Sigmoid colon (tissue), 6 donors: ENCODE measurements at regions not wholly inside any gene's neighbourhood (a gene's known extent, or its start where the extent isn't known, plus 50 kb on each side); places are given as distances from the start of the nearest gene placed in this dataset.

Source experiments
- DNase-seq: peaks from one replicate; pipeline ENCODE4 v3.0.0-alpha.2; 2019
- H3K27ac ChIP-seq, 4 donors: fragments of 200-600 bp; sonication (generic); one replicate each; pipeline ENCODE4 v1.5.1; 2016 to 2019; ENCODE audit warnings: mild to moderate bottlenecking in 1 of 4
- H3K27me3 ChIP-seq, 3 donors: fragments of 200-600 bp; sonication (generic); one replicate each; pipeline ENCODE4 v1.5.1; 2019; ENCODE audit warnings: mild to moderate bottlenecking in 1 of 3
- H3K36me3 ChIP-seq, 4 donors: fragments of 200-600 bp; sonication (generic); one replicate each; pipeline ENCODE4 v1.5.1; 2016 to 2019
- H3K4me1 ChIP-seq, 4 donors: fragments of 200-600 bp; sonication (generic); one replicate each; pipeline ENCODE4 v1.5.1; 2017 to 2019
- H3K4me3 ChIP-seq, 4 donors: fragments of 200-600 bp; sonication (generic); one replicate each; pipeline ENCODE4 v1.5.1; 2017 to 2019; ENCODE audit warnings: mild to moderate bottlenecking in 2 of 4, moderate library complexity in 1 of 4
- H3K9me3 ChIP-seq, 4 donors: fragments of 200-600 bp in 3 of 4; sonication (generic) in 3 of 4; one replicate each; pipeline versions ENCODE4 v1.5.1 to v1.6.1; 2013 to 2019
- EP300 ChIP-seq, 4 donors: sonication (generic); formaldehyde crosslinking; IDR thresholded peaks; one replicate each; pipeline ENCODE4 v1.6.1; 2017; ENCODE audit warnings: antibody characterized with exemption in 4 of 4
- POLR2A ChIP-seq, 2 donors: fragments of 450-650 bp; IDR thresholded peaks; one replicate each; pipeline ENCODE4 v1.6.1; 2016; ENCODE audit warnings: antibody characterized with exemption in 2 of 2, mild to moderate bottlenecking in 2 of 2, moderate library complexity in 2 of 2
- POLR2AphosphoS5 ChIP-seq, 4 donors: sonication (generic); formaldehyde crosslinking; IDR thresholded peaks; one replicate each; pipeline ENCODE4 v1.6.1; 2017; ENCODE audit warnings: antibody characterized with exemption in 4 of 4
- WGBS, 2 donors: extraction: QIAGEN DNeasy Blood & Tissue Kit; methylation state at CpG; one replicate each; pipeline ENCODE4 v1.1.7; 2013; 5-methylcytosine and 5-hydroxymethylcytosine counted together
- intact Hi-C: fragments of 100-400 bp; cut with DNase I; formaldehyde crosslinking; loops from one replicate; pipeline ENCODE4 v1.15.1; 2023
- TF ChIP-seq, protein P1 (sequence below), 4 experiments: fragments of 450-650 bp in 3 of 4; fragments of 200-600 bp in 1 of 4; IDR thresholded peaks; one replicate each; pipeline ENCODE4 v1.5.1; 2016 to 2019; ENCODE audit warnings: antibody characterized with exemption in 4 of 4, mild to moderate bottlenecking in 3 of 4, moderate library complexity in 2 of 4
- donor health status: healthy with polysubstance abuse.
- donor health status: healthy.

DNA sequence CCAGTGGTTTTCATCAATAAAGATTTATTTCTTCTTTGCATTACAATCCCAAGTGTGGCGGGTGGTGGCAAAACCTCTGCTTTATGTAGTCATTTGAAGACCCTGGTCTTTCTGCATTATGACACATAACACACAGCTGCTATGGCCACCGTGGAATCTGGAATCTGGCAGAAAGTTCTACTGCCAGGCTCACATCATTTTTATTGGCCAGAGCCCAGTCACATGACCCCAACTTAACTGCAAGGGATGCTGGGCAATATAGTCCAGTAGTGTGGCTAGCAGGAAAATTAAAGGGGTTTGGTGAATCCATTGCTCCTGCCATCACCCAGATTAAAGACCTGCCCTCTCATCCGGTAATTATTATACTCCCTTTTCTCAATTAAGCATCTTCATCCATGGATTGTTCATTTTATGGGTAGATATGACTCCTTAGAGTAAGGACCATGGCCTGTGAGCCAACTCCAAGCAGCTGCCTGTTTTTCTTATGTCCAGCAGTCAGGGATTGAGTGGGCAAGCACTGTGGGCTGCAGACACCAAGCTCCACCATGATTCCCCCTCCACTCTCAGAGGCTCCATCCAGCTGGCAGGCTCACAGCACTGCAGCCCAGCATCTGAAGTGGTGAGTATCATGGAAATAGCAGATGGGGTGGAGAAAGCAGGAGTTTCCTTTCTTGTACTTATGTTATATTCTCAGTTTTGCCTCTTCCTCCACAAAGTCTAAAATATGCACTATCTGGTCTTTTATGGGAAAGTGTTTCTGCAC is 1030.7 kb downstream of the AACS start:
- TF ChIP-seq POLR2A (IDR thresholded peaks at IDR 0.05) (no peak), POLR2AphosphoS5 (IDR thresholded peaks at IDR 0.05) (no peak), EP300 (IDR thresholded peaks at IDR 0.05) (no peak)
- TF ChIP-seq, protein P1, sequence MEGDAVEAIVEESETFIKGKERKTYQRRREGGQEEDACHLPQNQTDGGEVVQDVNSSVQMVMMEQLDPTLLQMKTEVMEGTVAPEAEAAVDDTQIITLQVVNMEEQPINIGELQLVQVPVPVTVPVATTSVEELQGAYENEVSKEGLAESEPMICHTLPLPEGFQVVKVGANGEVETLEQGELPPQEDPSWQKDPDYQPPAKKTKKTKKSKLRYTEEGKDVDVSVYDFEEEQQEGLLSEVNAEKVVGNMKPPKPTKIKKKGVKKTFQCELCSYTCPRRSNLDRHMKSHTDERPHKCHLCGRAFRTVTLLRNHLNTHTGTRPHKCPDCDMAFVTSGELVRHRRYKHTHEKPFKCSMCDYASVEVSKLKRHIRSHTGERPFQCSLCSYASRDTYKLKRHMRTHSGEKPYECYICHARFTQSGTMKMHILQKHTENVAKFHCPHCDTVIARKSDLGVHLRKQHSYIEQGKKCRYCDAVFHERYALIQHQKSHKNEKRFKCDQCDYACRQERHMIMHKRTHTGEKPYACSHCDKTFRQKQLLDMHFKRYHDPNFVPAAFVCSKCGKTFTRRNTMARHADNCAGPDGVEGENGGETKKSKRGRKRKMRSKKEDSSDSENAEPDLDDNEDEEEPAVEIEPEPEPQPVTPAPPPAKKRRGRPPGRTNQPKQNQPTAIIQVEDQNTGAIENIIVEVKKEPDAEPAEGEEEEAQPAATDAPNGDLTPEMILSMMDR (IDR thresholded peaks at IDR 0.05) = no peak
- H3K4me1 ChIP-seq = no peaks in the 10 kb centered on the region
- WGBS, 2 donors = 79 to 81% methylated on average over 3 of the region's 3 CpGs
- H3K4me3 ChIP-seq = no peak overlapping the region
- no peaks in the 10 kb centered on the region for H3K27me3 ChIP-seq
- no peak for DNase-seq
- peaks cover 0 to 4% (median 0%) of the 10 kb centered on the region in 4 donors for H3K9me3 ChIP-seq
- intact Hi-C loops = no loop called here
- H3K36me3 ChIP-seq = no peaks in the 10 kb centered on the region
- H3K27ac ChIP-seq = no peak overlapping the region

- Histone ChIP-seq H3K9me3 (no peaks in the 10 kb centered on the region), H3K27me3 (no peaks in the 10 kb centered on the region), H3K4me3 (no peak overlapping the region), H3K36me3 (no peaks in the 10 kb centered on the region), H3K4me1 (peaks cover 0 to 3% (median 0%) of the 10 kb centered on the region in 4 donors), H3K27ac (no peak overlapping the region)
- no peak for TF ChIP-seq EP300 (IDR thresholded peaks at IDR 0.05)
- TF ChIP-seq POLR2AphosphoS5 (IDR thresholded peaks at IDR 0.05) = no peak
- no peak for TF ChIP-seq POLR2A (IDR thresholded peaks at IDR 0.05)
- TF ChIP-seq, protein P1 (IDR thresholded peaks at IDR 0.05) = no peak
- intact Hi-C loops = no loop called here
- no peak for DNase-seq
- WGBS, 2 donors = 70 to 73% methylated on average over 4 of the region's 4 CpGs
Observed at GRCh38 chr12:126106706-126107105, 1041.5 kb downstream of the AACS start.

GRCh38 chr12:126107659-126108058 is 1042.4 kb downstream of the AACS start:
- peaks cover 0 to 12% (median 0%) of the 10 kb centered on the region in 4 donors for H3K4me1 ChIP-seq
- no peak overlapping the region for H3K4me3 ChIP-seq
- H3K27me3 ChIP-seq = no peaks in the 10 kb centered on the region
- no peaks in the 10 kb centered on the region for H3K36me3 ChIP-seq
- intact Hi-C loops = no loop called here
- no peak for DNase-seq
- no peak overlapping the region for H3K27ac ChIP-seq
- TF ChIP-seq POLR2AphosphoS5 (IDR thresholded peaks at IDR 0.05) (no peak), POLR2A (IDR thresholded peaks at IDR 0.05) (no peak), EP300 (IDR thresholded peaks at IDR 0.05) (no peak)
- no peaks in the 10 kb centered on the region for H3K9me3 ChIP-seq
- WGBS, 2 donors = 39 to 64% methylated on average over 13 of the region's 13 CpGs

DNA sequence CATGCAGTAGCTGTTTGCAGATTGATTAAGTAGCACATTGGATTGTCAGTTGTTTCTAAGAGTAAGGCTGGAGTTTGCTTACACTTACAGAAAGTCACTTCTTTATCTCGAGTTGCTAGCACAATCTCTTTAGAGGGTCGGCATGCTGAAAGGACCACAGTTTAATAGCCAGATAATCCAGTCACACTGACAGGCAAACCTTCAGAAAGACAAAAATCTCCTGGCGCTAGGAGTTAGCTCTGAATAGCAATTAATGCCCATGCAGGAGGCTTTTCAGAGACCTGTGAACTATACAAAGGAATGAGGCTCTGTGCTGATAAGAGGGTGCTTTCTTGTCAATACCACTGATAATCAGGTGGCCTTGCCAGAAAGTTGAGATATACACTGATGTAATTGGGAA is 1043.0 kb downstream of the AACS start:
- Histone ChIP-seq H3K9me3 (no peaks in the 10 kb centered on the region), H3K36me3 (no peaks in the 10 kb centered on the region), H3K27ac (no peak overlapping the region), H3K4me1 (peaks cover 0 to 17% (median 1%) of the 10 kb centered on the region in 4 donors), H3K27me3 (no peaks in the 10 kb centered on the region), H3K4me3 (no peak overlapping the region)
- no peak for DNase-seq
- intact Hi-C loops = no loop called here
- WGBS, 2 donors = 18 to 43% methylated on average over 3 of the region's 3 CpGs
- no peak for TF ChIP-seq POLR2AphosphoS5 (IDR thresholded peaks at IDR 0.05)
- no peak for TF ChIP-seq POLR2A (IDR thresholded peaks at IDR 0.05)
- TF ChIP-seq, protein P1 (IDR thresholded peaks at IDR 0.05) = no peak
- no peak for TF ChIP-seq EP300 (IDR thresholded peaks at IDR 0.05)

DNA sequence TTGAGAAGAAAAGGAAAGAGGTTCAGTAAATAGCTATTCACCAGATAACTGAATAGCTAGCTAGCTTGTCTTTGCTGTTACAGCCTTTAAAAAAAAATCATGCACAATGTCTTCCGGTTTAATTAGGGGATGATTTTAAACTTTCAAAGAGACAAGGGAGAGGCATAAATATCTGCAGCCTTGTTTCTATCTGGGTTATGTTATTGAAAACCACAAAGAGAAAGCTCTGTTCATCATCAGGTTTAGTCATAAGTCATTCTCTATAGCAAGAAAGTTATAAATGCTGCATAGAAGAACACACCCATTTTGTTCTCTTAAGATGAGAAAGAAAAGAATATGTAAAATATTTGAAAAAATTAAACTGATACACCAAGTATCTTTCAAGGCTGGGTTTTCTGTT is 1046.9 kb downstream of the AACS start:
- intact Hi-C loops = loop anchor here (5.0 kb wide), 1 partner anchor 425 kb away; no protein-coding TSS in a partner anchor
- Histone ChIP-seq H3K4me1 (peaks cover 0 to 38% (median 8%) of the 10 kb centered on the region in 4 donors), H3K9me3 (no peaks in the 10 kb centered on the region), H3K27me3 (no peaks in the 10 kb centered on the region), H3K27ac (no peak overlapping the region), H3K4me3 (no peak overlapping the region), H3K36me3 (no peaks in the 10 kb centered on the region)
- TF ChIP-seq, protein P1 (IDR thresholded peaks at IDR 0.05) = no peak
- TF ChIP-seq POLR2A (IDR thresholded peaks at IDR 0.05) (no peak), POLR2AphosphoS5 (IDR thresholded peaks at IDR 0.05) (peak in 3 of 4 donors; percentile 41 to 74 (median 50)), EP300 (IDR thresholded peaks at IDR 0.05) (peak in 1 of 4 donors; percentile 25)
- DNase-seq = no peak
- WGBS, 2 donors = 74 to 83% methylated on average over 1 of the region's 1 CpG
